ENCODE measurements at regions not wholly inside any gene's neighbourhood (a gene's known extent, or its start where the extent isn't known, plus 50 kb on each side); places are given as distances from the start of the nearest gene placed in this dataset.
"Not testable (repeated sequence)": the region's sequence is repeated elsewhere in the genome, so short reads cannot be mapped to it uniquely, and the experiment has no call there.

- H3K4me3 ChIP-seq (ENCODE audit: low read depth, low read length): no peak overlapping the region
These were observed 294.2 kb upstream of the MEIS2 start for GRCh38 chr15:37394402-37395099.

GRCh38 chr15:37395100-37395468 is 294.7 kb upstream of the MEIS2 start:
- H3K4me3 ChIP-seq (ENCODE audit: low read depth, low read length): no peak overlapping the region
- TF ChIP-seq CTCF (IDR thresholded peaks at IDR 0.05; ENCODE audit: borderline replicate concordance, insufficient read depth, low read depth, low read length): no peak

More at GRCh38 chr15:37394402-37395099, 294.2 kb upstream of the MEIS2 start:
- TF ChIP-seq CTCF (IDR thresholded peaks at IDR 0.05; ENCODE audit: borderline replicate concordance, insufficient read depth, low read depth, low read length): no peak

GRCh38 chr15:37397266-37398022 is 297.1 kb upstream of the MEIS2 start:
- no peak for TF ChIP-seq CTCF (IDR thresholded peaks at IDR 0.05; ENCODE audit: borderline replicate concordance, insufficient read depth, low read depth, low read length)
- no peak overlapping the region for H3K4me3 ChIP-seq (ENCODE audit: low read depth, low read length)

- TF ChIP-seq CTCF (IDR thresholded peaks at IDR 0.05; ENCODE audit: borderline replicate concordance, insufficient read depth, low read depth, low read length): no peak
- H3K4me3 ChIP-seq (ENCODE audit: low read depth, low read length): no peak overlapping the region
These were observed 315.8 kb upstream of the MEIS2 start for GRCh38 chr15:37416103-37416502.

- no peak overlapping the region for H3K4me3 ChIP-seq (ENCODE audit: low read depth, low read length)
- TF ChIP-seq CTCF (IDR thresholded peaks at IDR 0.05; ENCODE audit: borderline replicate concordance, insufficient read depth, low read depth, low read length): no peak
These were observed 325.2 kb upstream of the MEIS2 start for GRCh38 chr15:37425541-37425940.

- H3K4me3 ChIP-seq (ENCODE audit: low read depth, low read length): not testable (repeated sequence)
These were observed 327.0 kb upstream of the MEIS2 start for GRCh38 chr15:37427393-37427792.

- TF ChIP-seq CTCF (IDR thresholded peaks at IDR 0.05; ENCODE audit: borderline replicate concordance, insufficient read depth, low read depth, low read length): no peak
- H3K4me3 ChIP-seq (ENCODE audit: low read depth, low read length): no peak overlapping the region
These were observed 346.6 kb upstream of the MEIS2 start for GRCh38 chr15:37446921-37447320.

Data from GM12875 (cell line).